ENCODE measurements at regions not wholly inside any gene's neighbourhood (a gene's known extent, or its start where the extent isn't known, plus 50 kb on each side); places are given as distances from the start of the nearest gene placed in this dataset.

GRCh38 chr12:115619889-115620288 lies 657.6 kb downstream of the MED13L start:
- TF ChIP-seq GATA3 (IDR thresholded peaks at IDR 0.05; ENCODE audit: low read depth, low read length) (no peak), GATA2 (IDR thresholded peaks at IDR 0.05; ENCODE audit: low read depth, low read length) (no peak)

- no peak for TF ChIP-seq GATA2 (IDR thresholded peaks at IDR 0.05; ENCODE audit: low read depth, low read length)
- TF ChIP-seq GATA3 (IDR thresholded peaks at IDR 0.05; ENCODE audit: low read depth, low read length), result no peak
Measured at GRCh38 chr12:115619061-115619460, 658.4 kb downstream of the MED13L start.

GRCh38 chr12:115618105-115618504 lies 659.4 kb downstream of the MED13L start:
- no peak for TF ChIP-seq GATA2 (IDR thresholded peaks at IDR 0.05; ENCODE audit: low read depth, low read length)
- no peak for TF ChIP-seq GATA3 (IDR thresholded peaks at IDR 0.05; ENCODE audit: low read depth, low read length)

GRCh38 chr12:115617391-115617790 lies 660.1 kb downstream of the MED13L start:
- TF ChIP-seq GATA2 (IDR thresholded peaks at IDR 0.05; ENCODE audit: low read depth, low read length) (no peak), GATA3 (IDR thresholded peaks at IDR 0.05; ENCODE audit: low read depth, low read length) (no peak)

GRCh38 chr12:115611477-115611876 lies 666.0 kb downstream of the MED13L start:
- peak; percentile 96 for TF ChIP-seq GATA2 (IDR thresholded peaks at IDR 0.05; ENCODE audit: low read depth, low read length)
- no peak for TF ChIP-seq GATA3 (IDR thresholded peaks at IDR 0.05; ENCODE audit: low read depth, low read length)

- no peak for TF ChIP-seq GATA2 (IDR thresholded peaks at IDR 0.05; ENCODE audit: low read depth, low read length)
- TF ChIP-seq GATA3 (IDR thresholded peaks at IDR 0.05; ENCODE audit: low read depth, low read length), result no peak
Measured at GRCh38 chr12:115609347-115609746, 668.1 kb downstream of the MED13L start.

GRCh38 chr12:115606040-115606439 lies 671.5 kb downstream of the MED13L start:
- TF ChIP-seq GATA2 (IDR thresholded peaks at IDR 0.05; ENCODE audit: low read depth, low read length), result no peak
- no peak for TF ChIP-seq GATA3 (IDR thresholded peaks at IDR 0.05; ENCODE audit: low read depth, low read length)

GRCh38 chr12:115598871-115599811 lies 678.4 kb downstream of the MED13L start:
- TF ChIP-seq GATA3 (IDR thresholded peaks at IDR 0.05; ENCODE audit: low read depth, low read length), result no peak
- TF ChIP-seq GATA2 (IDR thresholded peaks at IDR 0.05; ENCODE audit: low read depth, low read length), result no peak

GRCh38 chr12:115597157-115597712 lies 680.3 kb downstream of the MED13L start:
- TF ChIP-seq GATA2 (IDR thresholded peaks at IDR 0.05; ENCODE audit: low read depth, low read length) (no peak), GATA3 (IDR thresholded peaks at IDR 0.05; ENCODE audit: low read depth, low read length) (no peak)

GRCh38 chr12:115588131-115588530 lies 689.4 kb downstream of the MED13L start:
- no peak for TF ChIP-seq GATA3 (IDR thresholded peaks at IDR 0.05; ENCODE audit: low read depth, low read length)
- TF ChIP-seq GATA2 (IDR thresholded peaks at IDR 0.05; ENCODE audit: low read depth, low read length), result no peak

- TF ChIP-seq GATA3 (IDR thresholded peaks at IDR 0.05; ENCODE audit: low read depth, low read length) (no peak), GATA2 (IDR thresholded peaks at IDR 0.05; ENCODE audit: low read depth, low read length) (no peak)
Measured at GRCh38 chr12:115584156-115584555, 693.3 kb downstream of the MED13L start.

GRCh38 chr12:115583591-115583990 lies 693.9 kb downstream of the MED13L start:
- TF ChIP-seq GATA2 (IDR thresholded peaks at IDR 0.05; ENCODE audit: low read depth, low read length), result no peak
- no peak for TF ChIP-seq GATA3 (IDR thresholded peaks at IDR 0.05; ENCODE audit: low read depth, low read length)

GRCh38 chr12:115577401-115577800 lies 700.1 kb downstream of the MED13L start:
- TF ChIP-seq GATA2 (IDR thresholded peaks at IDR 0.05; ENCODE audit: low read depth, low read length), result no peak
- no peak for TF ChIP-seq GATA3 (IDR thresholded peaks at IDR 0.05; ENCODE audit: low read depth, low read length)

- no peak for TF ChIP-seq GATA2 (IDR thresholded peaks at IDR 0.05; ENCODE audit: low read depth, low read length)
- no peak for TF ChIP-seq GATA3 (IDR thresholded peaks at IDR 0.05; ENCODE audit: low read depth, low read length)
Measured at GRCh38 chr12:115574826-115575225, 702.7 kb downstream of the MED13L start.

GRCh38 chr12:115572440-115572839 lies 705.1 kb downstream of the MED13L start:
- TF ChIP-seq GATA3 (IDR thresholded peaks at IDR 0.05; ENCODE audit: low read depth, low read length), result no peak
- no peak for TF ChIP-seq GATA2 (IDR thresholded peaks at IDR 0.05; ENCODE audit: low read depth, low read length)
